ENCODE measurements at regions not wholly inside any gene's neighbourhood (a gene's known extent, or its start where the extent isn't known, plus 50 kb on each side); places are given as distances from the start of the nearest gene placed in this dataset.

GRCh38 chr4:26058537-26058936 lies 144.5 kb downstream of the SMIM20 start:
- TF ChIP-seq EZH2 (IDR thresholded peaks at IDR 0.05; ENCODE audit: low read depth) (no peak), CTCF (conservative IDR thresholded peaks at IDR 0.05) (no peak)

Data from PC-9 (cell line).